ENCODE measurements at regions not wholly inside any gene's neighbourhood (a gene's known extent, or its start where the extent isn't known, plus 50 kb on each side); places are given as distances from the start of the nearest gene placed in this dataset.
"Not testable (repeated sequence)": the region's sequence is repeated elsewhere in the genome, so short reads cannot be mapped to it uniquely, and the experiment has no call there.

- WGBS, 2 donors (ENCODE audit: low coverage in 1 of 2), result 17 to 36% methylated on average over 1 of the region's 1 CpG
- Histone ChIP-seq H3K9me3 (peaks cover 0 to 6% (median 0%) of the 10 kb centered on the region in 3 donors), H3K27me3 (no peaks in the 10 kb centered on the region), H3K4me3 (no peak overlapping the region), H3K36me3 (no peaks in the 10 kb centered on the region), H3K27ac (no peak overlapping the region), H3K4me1 (no peaks in the 10 kb centered on the region)
- no peak for ATAC-seq
- TF ChIP-seq EP300 (IDR thresholded peaks at IDR 0.05), result no peak
- TF ChIP-seq CTCF (IDR thresholded peaks at IDR 0.05), result no peak
- TF ChIP-seq POLR2AphosphoS5 (IDR thresholded peaks at IDR 0.05), result no peak
- TF ChIP-seq POLR2A (IDR thresholded peaks at IDR 0.05), result no peak
These were observed 404.6 kb upstream of the ARRDC3 start for GRCh38 chr5:91787718-91788117.

- Histone ChIP-seq H3K9me3 (no peaks in the 10 kb centered on the region), H3K36me3 (no peaks in the 10 kb centered on the region), H3K27ac (no peak overlapping the region), H3K4me3 (no peak overlapping the region), H3K4me1 (no peaks in the 10 kb centered on the region), H3K27me3 (no peaks in the 10 kb centered on the region)
- no peak for ATAC-seq
- TF ChIP-seq POLR2AphosphoS5 (IDR thresholded peaks at IDR 0.05) (no peak), CTCF (IDR thresholded peaks at IDR 0.05) (no peak), POLR2A (IDR thresholded peaks at IDR 0.05) (no peak), EP300 (IDR thresholded peaks at IDR 0.05) (no peak)
- WGBS, 2 donors (ENCODE audit: low coverage in 1 of 2), result 40 to 45% methylated on average over 2 of the region's 2 CpGs
These were observed 394.6 kb upstream of the ARRDC3 start for GRCh38 chr5:91777671-91778070.

DNA sequence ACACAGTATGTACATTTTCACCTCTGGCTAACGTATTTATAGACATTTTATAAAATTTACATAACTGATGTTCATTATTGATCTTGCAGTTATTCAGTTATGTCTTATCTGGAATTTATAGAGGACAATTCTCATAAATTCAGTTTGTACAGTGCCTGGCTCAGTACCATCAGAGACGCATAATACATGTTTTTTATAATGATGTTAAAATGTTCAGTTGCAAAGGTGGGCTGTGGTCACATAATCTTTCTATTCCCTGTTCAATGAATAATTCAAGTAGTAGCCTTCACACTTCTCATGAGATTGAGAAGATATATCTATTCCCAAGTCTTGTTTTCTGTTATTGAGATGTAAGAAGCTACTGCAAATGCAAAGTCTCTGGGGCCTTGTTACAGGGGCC, 393.1 kb upstream of the ARRDC3 start:
- Histone ChIP-seq H3K27ac (no peak overlapping the region), H3K4me3 (no peak overlapping the region), H3K9me3 (no peaks in the 10 kb centered on the region), H3K27me3 (no peaks in the 10 kb centered on the region), H3K4me1 (no peaks in the 10 kb centered on the region), H3K36me3 (no peaks in the 10 kb centered on the region)
- TF ChIP-seq POLR2A (IDR thresholded peaks at IDR 0.05), result no peak
- no peak for TF ChIP-seq EP300 (IDR thresholded peaks at IDR 0.05)
- TF ChIP-seq POLR2AphosphoS5 (IDR thresholded peaks at IDR 0.05), result no peak
- no peak for TF ChIP-seq CTCF (IDR thresholded peaks at IDR 0.05)
- 67 to 82% methylated on average over 1 to 2 of the region's 2 CpGs for WGBS, 2 donors (ENCODE audit: low coverage in 1 of 2)
- ATAC-seq, result no peak

DNA sequence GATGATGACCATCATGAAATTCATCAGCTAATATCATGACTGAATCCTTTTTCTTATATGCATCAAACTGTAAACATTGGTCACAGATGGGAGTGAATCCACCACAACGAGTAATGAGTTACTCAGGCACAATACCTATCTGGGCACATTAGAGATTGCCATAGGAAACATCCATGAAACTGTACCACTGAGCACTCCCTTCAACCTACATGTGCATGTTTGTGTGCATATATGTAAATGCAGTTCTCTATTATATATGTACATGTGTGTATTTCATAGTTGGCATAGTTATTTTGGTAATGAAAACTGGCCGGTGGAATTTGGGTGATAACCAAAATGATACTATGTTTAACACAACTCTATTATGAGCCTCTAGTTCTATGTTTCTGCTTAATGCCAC, 387.3 kb upstream of the ARRDC3 start:
- ATAC-seq, result no peak
- TF ChIP-seq EP300 (IDR thresholded peaks at IDR 0.05) (no peak), CTCF (IDR thresholded peaks at IDR 0.05) (no peak), POLR2A (IDR thresholded peaks at IDR 0.05) (no peak), POLR2AphosphoS5 (IDR thresholded peaks at IDR 0.05) (no peak)
- Histone ChIP-seq H3K4me3 (no peak overlapping the region), H3K36me3 (no peaks in the 10 kb centered on the region), H3K9me3 (no peaks in the 10 kb centered on the region), H3K27me3 (no peaks in the 10 kb centered on the region), H3K27ac (no peak overlapping the region), H3K4me1 (no peaks in the 10 kb centered on the region)
- WGBS, 2 donors (ENCODE audit: low coverage in 1 of 2), result 78 to 92% methylated on average over 2 of the region's 2 CpGs

DNA sequence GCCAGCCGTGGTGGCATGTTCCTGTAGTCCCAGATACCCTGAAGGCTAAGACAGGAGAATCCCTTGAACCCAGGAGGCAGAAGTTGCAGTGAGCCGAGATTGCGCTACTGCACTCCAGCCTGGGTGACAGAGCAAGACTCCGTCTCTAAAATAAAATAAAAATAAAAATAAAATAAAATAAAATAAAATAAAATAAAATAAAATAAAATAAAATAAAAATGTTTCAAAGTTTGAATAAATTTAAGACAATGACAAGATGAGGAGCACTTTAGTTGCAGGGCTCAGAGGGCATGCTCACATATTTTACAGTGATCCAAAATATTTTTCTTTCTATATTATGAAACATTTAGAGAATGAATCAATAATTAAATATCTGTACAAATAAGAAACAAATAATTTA, 374.3 kb upstream of the ARRDC3 start:
- not testable (repeated sequence) for H3K4me1 ChIP-seq, H3K27ac ChIP-seq, H3K4me3 ChIP-seq, H3K36me3 ChIP-seq, ATAC-seq, H3K27me3 ChIP-seq, H3K9me3 ChIP-seq
- WGBS, 2 donors (ENCODE audit: low coverage in 1 of 2), result 100% methylated on average over 1 of the region's 4 CpGs; no CpG with 5 or more reads in 1 of the 2 donors

GRCh38 chr5:91754990-91755389, 371.9 kb upstream of the ARRDC3 start:
- H3K9me3 ChIP-seq, result no peaks in the 10 kb centered on the region
- H3K4me3 ChIP-seq, result no peak overlapping the region
- WGBS, 2 donors (ENCODE audit: low coverage in 1 of 2), result 54 to 60% methylated on average over 1 of the region's 1 CpG
- no peak for ATAC-seq
- H3K36me3 ChIP-seq, result no peaks in the 10 kb centered on the region
- no peak overlapping the region for H3K27ac ChIP-seq
- TF ChIP-seq CTCF (IDR thresholded peaks at IDR 0.05) (no peak), POLR2AphosphoS5 (IDR thresholded peaks at IDR 0.05) (no peak), POLR2A (IDR thresholded peaks at IDR 0.05) (no peak), EP300 (IDR thresholded peaks at IDR 0.05) (no peak)
- H3K27me3 ChIP-seq, result no peaks in the 10 kb centered on the region
- no peaks in the 10 kb centered on the region for H3K4me1 ChIP-seq

DNA sequence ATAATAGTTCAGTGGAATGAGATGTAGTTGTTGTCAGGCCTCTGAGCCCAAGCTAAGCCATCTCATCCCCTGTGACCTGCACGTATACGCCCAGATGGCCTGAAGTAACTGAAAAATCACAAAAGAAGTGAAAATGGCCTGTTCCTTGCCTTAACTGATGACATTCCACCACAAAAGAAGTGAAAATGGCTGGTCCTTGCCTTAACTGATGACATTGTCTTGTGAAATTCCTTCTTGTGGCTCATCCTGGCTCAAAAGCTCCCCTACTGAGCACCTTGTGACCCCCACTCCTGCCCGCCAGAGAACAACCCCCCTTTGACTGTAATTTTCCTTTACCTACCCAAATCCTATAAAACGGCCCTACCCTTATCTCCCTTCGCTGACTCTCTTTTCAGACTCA, 361.4 kb upstream of the ARRDC3 start:
- not testable (repeated sequence) for H3K27ac ChIP-seq, H3K4me1 ChIP-seq, H3K36me3 ChIP-seq, H3K27me3 ChIP-seq, H3K9me3 ChIP-seq, H3K4me3 ChIP-seq, ATAC-seq
- 80 to 84% methylated on average over 2 to 5 of the region's 5 CpGs for WGBS, 2 donors (ENCODE audit: low coverage in 1 of 2)
